HEK293T (cell line): ENCODE measurements at regions not wholly inside any gene's neighbourhood (a gene's known extent, or its start where the extent isn't known, plus 50 kb on each side); places are given as distances from the start of the nearest gene placed in this dataset.

Source experiments
- CTCF ChIA-PET: fragments of 350-600 bp; formaldehyde crosslinking; extraction: SDS; loops from one replicate; lab custom pipeline; 2021; ENCODE audit warnings: antibody characterized with exemption, inconsistent platforms; lab: Yijun Ruan, JAX
- POLR2A ChIA-PET: fragments of 350-600 bp; formaldehyde crosslinking; extraction: SDS; loops from one replicate; lab custom pipeline; 2020; ENCODE audit warnings: antibody characterized with exemption, inconsistent platforms; lab: Yijun Ruan, JAX
- DNase-seq: peaks from one replicate; pipeline ENCODE4 v3.0.0; 2012; ENCODE audit warnings: mixed read lengths; ENCODE audit errors: extremely low spot score
- ARNT ChIP-seq: fragments of 450-650 bp; IDR thresholded peaks from 2 replicates; pipeline ENCODE4 v1.6.1; 2017; ENCODE audit warnings: mild to moderate bottlenecking
- BHLHE40 ChIP-seq: fragments of 450-650 bp; IDR thresholded peaks from 2 replicates; pipeline ENCODE4 v1.6.1; 2016; ENCODE audit warnings: mild to moderate bottlenecking, moderate library complexity, borderline replicate concordance
- CTBP1 ChIP-seq: fragments of 450-650 bp; IDR thresholded peaks from 2 replicates; pipeline ENCODE4 v1.6.1; 2016; ENCODE audit warnings: borderline replicate concordance
- ELF4 ChIP-seq: fragments of 450-650 bp; IDR thresholded peaks from 2 replicates; pipeline ENCODE4 v1.6.1; 2017; ENCODE audit warnings: antibody characterized with exemption
- FOXA1 ChIP-seq: fragments of 450-650 bp; IDR thresholded peaks from 2 replicates; pipeline ENCODE4 v1.6.1; 2016; ENCODE audit warnings: mild to moderate bottlenecking
- FOXK2 ChIP-seq: fragments of 450-650 bp; IDR thresholded peaks from 2 replicates; pipeline ENCODE4 v1.6.1; 2016; ENCODE audit warnings: mild to moderate bottlenecking
- FOXM1 ChIP-seq: fragments of 450-650 bp; IDR thresholded peaks from 2 replicates; pipeline ENCODE4 v1.6.1; 2017; ENCODE audit warnings: mild to moderate bottlenecking, borderline replicate concordance
- HDGF ChIP-seq: fragments of 450-650 bp; IDR thresholded peaks from 2 replicates; pipeline ENCODE4 v1.6.1; 2017; ENCODE audit warnings: antibody characterized with exemption, borderline replicate concordance
- L3MBTL2 ChIP-seq: fragments of 450-650 bp; conservative IDR thresholded peaks from 2 replicates; pipeline ENCODE4 v1.6.1; 2016; ENCODE audit warnings: mild to moderate bottlenecking
- LEF1 ChIP-seq: fragments of 450-650 bp; IDR thresholded peaks from 2 replicates; pipeline ENCODE4 v1.6.1; 2017; ENCODE audit warnings: mild to moderate bottlenecking, borderline replicate concordance
- NFRKB ChIP-seq: fragments of 450-650 bp; IDR thresholded peaks from 2 replicates; pipeline ENCODE4 v1.6.1; 2016; ENCODE audit warnings: mild to moderate bottlenecking, moderate library complexity
- PKNOX1 ChIP-seq: fragments of 450-650 bp; IDR thresholded peaks from 2 replicates; pipeline ENCODE4 v1.6.1; 2016
- SP1 ChIP-seq: fragments of 450-650 bp; IDR thresholded peaks from 2 replicates; pipeline ENCODE4 v1.6.1; 2017
- SUZ12 ChIP-seq: fragments of 450-650 bp; IDR thresholded peaks from 2 replicates; pipeline ENCODE4 v1.6.1; 2016; ENCODE audit warnings: mild to moderate bottlenecking
- TARDBP ChIP-seq: fragments of 450-650 bp; IDR thresholded peaks from 2 replicates; pipeline ENCODE4 v1.6.1; 2016
- ZNF384 ChIP-seq: fragments of 450-650 bp; IDR thresholded peaks from 2 replicates; pipeline ENCODE4 v1.6.1; 2016

- DNase-seq, result no peak
- TF ChIP-seq FOXM1 (no peak), FOXA1 (no peak), TARDBP (no peak)
- ChIA-PET CTCF (no interaction called here), POLR2A (no interaction called here)
These were observed 66.4 kb upstream of the KCNG1 start for GRCh38 chr20:51089272-51089781.

GRCh38 chr20:51087266-51087665, 64.4 kb upstream of the KCNG1 start:
- POLR2A ChIA-PET, result no interaction called here
- DNase-seq, result no peak
- CTCF ChIA-PET, result interaction anchor here (0.6 kb wide), 1 partner anchor 148 kb away, joined by 4 read pairs; no protein-coding TSS in a partner anchor
- no peak for TF ChIP-seq SP1
- TF ChIP-seq SUZ12, result no peak
- TF ChIP-seq FOXA1, result no peak
- TF ChIP-seq ZNF384, result no peak
- TF ChIP-seq NFRKB, result no peak
- no peak for TF ChIP-seq ARNT
- TF ChIP-seq BHLHE40, result no peak
- TF ChIP-seq LEF1, result no peak
- TF ChIP-seq CTBP1, result no peak
- no peak for TF ChIP-seq L3MBTL2
- TF ChIP-seq FOXK2, result no peak
- TF ChIP-seq PKNOX1, result no peak
- no peak for TF ChIP-seq ELF4
- TF ChIP-seq HDGF, result no peak
- TF ChIP-seq TARDBP, result no peak
- TF ChIP-seq FOXM1, result no peak

GRCh38 chr20:51085769-51086168, 62.9 kb upstream of the KCNG1 start:
- TF ChIP-seq FOXM1 (no peak), ELF4 (no peak), SP1 (no peak), TARDBP (no peak), ARNT (no peak), LEF1 (no peak), L3MBTL2 (no peak), BHLHE40 (no peak), PKNOX1 (no peak), ZNF384 (no peak), HDGF (no peak), FOXA1 (no peak), NFRKB (no peak), FOXK2 (no peak)
- POLR2A ChIA-PET, result no interaction called here
- no peak for DNase-seq
- CTCF ChIA-PET, result no interaction called here

GRCh38 chr20:51084593-51085377, 61.9 kb upstream of the KCNG1 start:
- DNase-seq, result no peak
- ChIA-PET POLR2A (no interaction called here), CTCF (no interaction called here)
- TF ChIP-seq LEF1 (no peak), ARNT (no peak), FOXM1 (no peak), SUZ12 (no peak), ELF4 (no peak), SP1 (no peak), HDGF (no peak), TARDBP (no peak), NFRKB (no peak)

- POLR2A ChIA-PET, result no interaction called here
- CTCF ChIA-PET, result no interaction called here
- DNase-seq, result no peak
- TF ChIP-seq LEF1 (no peak), TARDBP (no peak), ARNT (no peak), FOXA1 (no peak), BHLHE40 (no peak), PKNOX1 (no peak), FOXM1 (no peak)
These were observed 60.5 kb upstream of the KCNG1 start for GRCh38 chr20:51083447-51083846.

GRCh38 chr20:51082988-51083387, 60.1 kb upstream of the KCNG1 start:
- ChIA-PET CTCF (no interaction called here), POLR2A (no interaction called here)
- no peak for DNase-seq
- no peak for TF ChIP-seq ELF4
- TF ChIP-seq FOXK2, result no peak
- no peak for TF ChIP-seq LEF1
- no peak for TF ChIP-seq BHLHE40
- TF ChIP-seq ARNT, result no peak
- TF ChIP-seq SUZ12, result no peak
- no peak for TF ChIP-seq CTBP1
- no peak for TF ChIP-seq PKNOX1
- TF ChIP-seq ZNF384, result no peak
- TF ChIP-seq FOXA1, result no peak
- no peak for TF ChIP-seq SP1
- no peak for TF ChIP-seq TARDBP
- TF ChIP-seq L3MBTL2, result no peak
- TF ChIP-seq NFRKB, result no peak
- no peak for TF ChIP-seq HDGF
- no peak for TF ChIP-seq FOXM1
